Activated CD8-positive, alpha-beta T cell treated with anti-CD3 and anti-CD28 coated beads, Interleukin-2, amount 10 ng/mL, durations not matched to agents 7 days and 5 days (primary cell): ENCODE measurements at regions not wholly inside any gene's neighbourhood (a gene's known extent, or its start where the extent isn't known, plus 50 kb on each side); places are given as distances from the start of the nearest gene placed in this dataset.
A peak's percentile ranks its signal among the peaks of the same experiment; 100 is the strongest.

Experiments
- ATAC-seq: fragments of 150-1000 bp; cut with Tn5 transposase; one replicate; pipeline ENCODE4 v1.10.0; 2021; ENCODE audit warnings: moderate library complexity
- CTCF ChIA-PET: fragments of 350-600 bp; sonication (Branson Sonifier 250); formaldehyde crosslinking; loops from one replicate; lab custom pipeline; 2021; ENCODE audit warnings: antibody characterized with exemption; lab: Charles Lee
- POLR2A ChIA-PET: fragments of 350-600 bp; sonication (Branson Sonifier 250); formaldehyde crosslinking; loops from one replicate; lab custom pipeline; 2021; ENCODE audit warnings: antibody characterized with exemption; lab: Charles Lee
- DNase-seq: peaks from one replicate; pipeline ENCODE4 v3.0.0-alpha.2; 2020
- H3K27ac Mint-ChIP-seq: one replicate; pipeline ENCODE4 v1.8.0; 2021; ENCODE audit warnings: mild to moderate bottlenecking, mixed read lengths
- H3K27me3 Mint-ChIP-seq: one replicate; pipeline ENCODE4 v1.8.0; 2021; ENCODE audit warnings: low read depth, mixed read lengths
- H3K36me3 Mint-ChIP-seq: one replicate; pipeline ENCODE4 v1.8.0; 2021; ENCODE audit warnings: low read depth, mixed read lengths
- H3K4me1 Mint-ChIP-seq: one replicate; pipeline ENCODE4 v1.8.0; 2021; ENCODE audit warnings: low read depth, mixed read lengths
- H3K4me3 Mint-ChIP-seq: one replicate; pipeline ENCODE4 v1.8.0; 2021; ENCODE audit warnings: mild to moderate bottlenecking, mixed read lengths
- H3K9me3 Mint-ChIP-seq: one replicate; pipeline ENCODE4 v1.8.0; 2022; ENCODE audit warnings: mixed read lengths; ENCODE audit not compliant: insufficient read depth

DNA sequence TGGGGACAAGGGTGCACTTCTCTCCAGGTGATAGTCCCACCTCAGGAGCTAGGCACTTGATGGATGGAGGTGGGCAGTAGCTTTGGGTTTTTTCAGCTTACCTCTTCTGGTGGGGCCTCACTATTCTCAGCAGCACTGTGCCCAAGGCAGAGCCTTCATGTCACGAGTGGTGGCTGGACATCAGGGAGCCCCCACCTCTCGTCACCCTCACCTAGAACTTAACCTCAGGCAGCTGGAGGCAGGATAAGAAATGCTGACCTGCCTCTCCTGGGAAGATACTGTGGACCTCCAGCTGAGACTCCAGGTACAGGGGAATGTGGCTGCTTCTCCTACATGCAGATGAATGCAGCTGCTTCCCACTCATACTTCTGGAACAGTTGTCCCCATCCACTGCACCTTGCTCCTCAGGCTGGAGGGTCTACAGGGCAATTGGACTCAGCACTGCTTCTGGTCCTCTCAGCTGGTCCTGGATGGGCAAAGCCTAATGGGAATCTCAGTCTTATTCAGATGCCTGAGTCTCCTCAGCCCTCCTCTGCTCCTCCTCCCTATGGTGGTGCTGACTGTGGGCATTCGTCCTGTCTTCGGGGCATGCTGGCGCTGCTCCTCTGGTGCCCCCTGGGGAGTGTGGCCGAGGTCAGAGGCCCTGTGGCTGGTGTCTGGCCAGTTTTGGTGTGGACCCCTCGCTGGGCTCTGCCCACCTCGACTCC is 129.9 kb downstream of the KLF13 start:
- H3K27ac Mint-ChIP-seq = no peak overlapping the region
- CTCF ChIA-PET = interaction anchor here (0.9 kb wide), 1 partner anchor 32 kb away, joined by 3 read pairs; no protein-coding TSS in a partner anchor
- POLR2A ChIA-PET = interaction anchor here (0.6 kb wide), 1 partner anchor 100 kb away, joined by 3 read pairs; no protein-coding TSS in a partner anchor
- ATAC-seq (no peak), DNase-seq (no peak)
- H3K4me1 Mint-ChIP-seq = peaks cover 11% of the 10 kb centered on the region
- H3K36me3 Mint-ChIP-seq = peaks cover 5% of the 10 kb centered on the region
- H3K4me3 Mint-ChIP-seq = no peak overlapping the region
- H3K27me3 Mint-ChIP-seq = no peaks in the 10 kb centered on the region
- peaks cover 6% of the 10 kb centered on the region for H3K9me3 Mint-ChIP-seq

GRCh38 chr15:31457161-31457560 is 130.5 kb downstream of the KLF13 start:
- Mint-ChIP-seq H3K27me3 (no peaks in the 10 kb centered on the region), H3K36me3 (peaks cover 5% of the 10 kb centered on the region), H3K4me1 (peaks cover 11% of the 10 kb centered on the region), H3K9me3 (peaks cover 6% of the 10 kb centered on the region), H3K4me3 (no peak overlapping the region), H3K27ac (no peak overlapping the region)
- no peak for DNase-seq
- ChIA-PET CTCF (interaction anchor here (1.3 kb wide), 1 partner anchor 91 kb away, joined by 3 read pairs; no protein-coding TSS in a partner anchor), POLR2A (no interaction called here)
- no peak for ATAC-seq

- ATAC-seq = no peak
- peaks cover 6% of the 10 kb centered on the region for H3K9me3 Mint-ChIP-seq
- H3K4me1 Mint-ChIP-seq = peaks cover 11% of the 10 kb centered on the region
- H3K27ac Mint-ChIP-seq = no peak overlapping the region
- H3K27me3 Mint-ChIP-seq = no peaks in the 10 kb centered on the region
- no peak overlapping the region for H3K4me3 Mint-ChIP-seq
- POLR2A ChIA-PET = no interaction called here
- no peak for DNase-seq
- CTCF ChIA-PET = interaction anchor here (1.1 to 1.7 kb wide), 4 partner anchors 9 to 92 kb away, joined by 3 to 10 read pairs (median 4); no protein-coding TSS in a partner anchor
- peaks cover 5% of the 10 kb centered on the region for H3K36me3 Mint-ChIP-seq
Observed at GRCh38 chr15:31457631-31458526, 131.2 kb downstream of the KLF13 start.

- H3K9me3 Mint-ChIP-seq = peaks cover 6% of the 10 kb centered on the region
- POLR2A ChIA-PET = interaction anchor here (1.1 to 1.8 kb wide), 2 partner anchors 25 to 68 kb away, joined by 3 to 6 read pairs; no protein-coding TSS in a partner anchor
- H3K27me3 Mint-ChIP-seq = no peaks in the 10 kb centered on the region
- no peak for DNase-seq
- CTCF ChIA-PET = interaction anchor here (1.0 to 1.7 kb wide), 8 partner anchors 9 to 32 kb away, joined by 3 to 10 read pairs (median 4); no protein-coding TSS in a partner anchor
- no peak overlapping the region for H3K4me3 Mint-ChIP-seq
- no peak overlapping the region for H3K27ac Mint-ChIP-seq
- peaks cover 5% of the 10 kb centered on the region for H3K36me3 Mint-ChIP-seq
- H3K4me1 Mint-ChIP-seq = peaks cover 11% of the 10 kb centered on the region
- peak; percentile 39 for ATAC-seq
Observed at GRCh38 chr15:31458596-31459399, 132.2 kb downstream of the KLF13 start.

DNA sequence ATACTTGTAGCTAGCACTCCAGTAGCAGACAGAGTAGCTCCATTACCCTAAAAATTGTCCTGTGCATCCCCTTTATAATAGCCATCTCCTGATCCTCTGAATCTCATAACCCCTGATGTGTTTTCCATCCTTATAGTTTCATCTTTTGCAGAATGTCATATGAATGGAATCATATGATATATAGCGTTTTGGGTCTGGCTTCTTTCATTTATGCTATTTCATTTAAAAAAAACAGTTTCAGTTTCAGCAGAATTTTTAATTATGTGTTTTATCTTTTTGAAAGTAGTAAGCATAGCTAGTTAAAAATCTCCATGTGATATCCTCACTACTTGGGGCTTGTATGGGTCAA is 132.7 kb downstream of the KLF13 start:
- peaks cover 5% of the 10 kb centered on the region for H3K36me3 Mint-ChIP-seq
- DNase-seq (no peak), ATAC-seq (no peak)
- no peaks in the 10 kb centered on the region for H3K27me3 Mint-ChIP-seq
- ChIA-PET CTCF (interaction anchor here (1.0 to 1.7 kb wide), 8 partner anchors 9 to 31 kb away, joined by 3 to 10 read pairs (median 4); no protein-coding TSS in a partner anchor), POLR2A (interaction anchor here (1.1 to 1.8 kb wide), 2 partner anchors 25 to 68 kb away, joined by 3 to 6 read pairs; no protein-coding TSS in a partner anchor)
- H3K9me3 Mint-ChIP-seq = peaks cover 6% of the 10 kb centered on the region
- no peak overlapping the region for H3K4me3 Mint-ChIP-seq
- peaks cover 11% of the 10 kb centered on the region for H3K4me1 Mint-ChIP-seq
- H3K27ac Mint-ChIP-seq = no peak overlapping the region

DNA sequence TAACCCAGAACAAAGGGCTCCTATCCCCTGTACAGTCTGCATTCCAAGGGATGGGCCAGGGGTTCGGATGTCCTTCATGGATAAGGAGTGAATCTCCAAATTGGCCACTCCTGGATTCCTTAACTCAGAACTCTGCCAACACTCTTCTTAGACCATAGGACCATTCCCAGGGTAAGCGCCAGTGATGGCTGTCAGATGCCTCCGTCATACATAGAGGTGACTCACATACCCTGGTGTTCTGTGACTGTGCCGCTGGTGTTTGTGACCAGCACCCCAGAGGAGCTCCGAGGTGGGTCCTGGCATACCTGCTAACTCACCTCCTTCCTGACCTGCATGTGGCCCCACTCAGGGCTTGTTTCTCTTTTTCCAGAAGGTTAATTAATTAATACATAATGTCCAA is 134.7 kb downstream of the KLF13 start:
- Mint-ChIP-seq H3K27ac (no peak overlapping the region), H3K27me3 (no peaks in the 10 kb centered on the region), H3K36me3 (no peaks in the 10 kb centered on the region), H3K4me1 (peaks cover 9% of the 10 kb centered on the region), H3K4me3 (no peak overlapping the region), H3K9me3 (no peaks in the 10 kb centered on the region)
- DNase-seq (no peak), ATAC-seq (no peak)
- ChIA-PET CTCF (interaction anchor here (1.2 to 1.3 kb wide), 2 partner anchors 11 to 22 kb away, joined by 3 to 4 read pairs; no protein-coding TSS in a partner anchor), POLR2A (no interaction called here)

GRCh38 chr15:31461911-31462480 is 135.4 kb downstream of the KLF13 start:
- H3K4me3 Mint-ChIP-seq = no peak overlapping the region
- no peak overlapping the region for H3K27ac Mint-ChIP-seq
- ChIA-PET CTCF (interaction anchor here (1.3 kb wide), 1 partner anchor 10 kb away, joined by 3 read pairs; no protein-coding TSS in a partner anchor), POLR2A (no interaction called here)
- DNase-seq (no peak), ATAC-seq (no peak)
- no peaks in the 10 kb centered on the region for H3K27me3 Mint-ChIP-seq
- no peaks in the 10 kb centered on the region for H3K36me3 Mint-ChIP-seq
- H3K4me1 Mint-ChIP-seq = peaks cover 9% of the 10 kb centered on the region
- no peaks in the 10 kb centered on the region for H3K9me3 Mint-ChIP-seq

- Mint-ChIP-seq H3K9me3 (no peaks in the 10 kb centered on the region), H3K27ac (no peak overlapping the region), H3K4me3 (no peak overlapping the region), H3K4me1 (peaks cover 9% of the 10 kb centered on the region), H3K27me3 (no peaks in the 10 kb centered on the region), H3K36me3 (no peaks in the 10 kb centered on the region)
- no peak for ATAC-seq
- ChIA-PET CTCF (interaction anchor here (1.1 to 2.9 kb wide), 4 partner anchors 8 to 98 kb away, joined by 3 to 12 read pairs (median 4); no protein-coding TSS in a partner anchor), POLR2A (no interaction called here)
- DNase-seq = no peak
Observed at GRCh38 chr15:31463521-31464102, 137.0 kb downstream of the KLF13 start.

- ChIA-PET CTCF (interaction anchor here (1.1 to 2.9 kb wide), 4 partner anchors 9 to 99 kb away, joined by 3 to 12 read pairs (median 4); no protein-coding TSS in a partner anchor), POLR2A (no interaction called here)
- DNase-seq = no peak
- Mint-ChIP-seq H3K27ac (peak overlapping the region; percentile 10), H3K4me1 (peaks cover 2% of the 10 kb centered on the region), H3K4me3 (no peak overlapping the region), H3K27me3 (no peaks in the 10 kb centered on the region), H3K9me3 (no peaks in the 10 kb centered on the region), H3K36me3 (no peaks in the 10 kb centered on the region)
- no peak for ATAC-seq
Observed at GRCh38 chr15:31464216-31465082, 137.8 kb downstream of the KLF13 start.
